K562 (cell line): ENCODE measurements at regions not wholly inside any gene's neighbourhood (a gene's known extent, or its start where the extent isn't known, plus 50 kb on each side); places are given as distances from the start of the nearest gene placed in this dataset.

Experiments used
- ATAC-seq: fragments of 200-7000 bp; cut with Tn5 transposase; 3 replicates; pipeline ENCODE4 v1.9.1; 2020; ENCODE audit warnings: moderate library complexity
- BruUV-seq: library from RNA; stranded (reverse); fragments of 400-500 nt; replicated peaks from 2 replicates; lab custom pipeline; 2021; lab: Mats Ljungman, UMichigan
- CTCF ChIA-PET: fragments of 300-600 bp; formaldehyde crosslinking; extraction: SDS; loops from one replicate; lab custom pipeline; 2021; ENCODE audit warnings: low intra/inter-chr PET ratio; lab: Yijun Ruan, JAX
- POLR2A ChIA-PET: fragments of 300-600, 350-650 bp; sonication (Branson Sonifier 250); formaldehyde crosslinking; extraction: SDS; loops from one replicate; lab custom pipeline; 2021; ENCODE audit warnings: antibody characterized with exemption, inconsistent platforms; lab: Yijun Ruan, JAX
- DNase-seq, 4 experiments: peaks; one replicate each; pipeline versions ENCODE4 v3.0.0 to v3.0.0-alpha.2; 2011 to 2018; ENCODE audit warnings: low spot score in 3 of 4, mixed read lengths in 3 of 4; ENCODE audit errors: extremely low read depth in 1 of 4
- FAIRE-seq: peaks from 2 replicates; lab custom pipeline; 2011; peaks lifted over from hg19 to GRCh38; lab: Jason Lieb, UNC
- H2AFZ ChIP-seq: 2 replicates; pipeline ENCODE4 v1.6.0; 2011; ENCODE audit warnings: low read depth, low read length, control low read depth, inconsistent platforms
- H3K27ac ChIP-seq: fragments of 200-600 bp; 3 replicates; pipeline ENCODE4 v1.8.0; 2011; ENCODE audit warnings: low read depth, mild to moderate bottlenecking, control low read depth, inconsistent platforms, low read length, moderate library complexity, mixed read lengths; ENCODE audit errors: extremely low read depth
- H3K27me3 ChIP-seq, 2 experiments: fragments of 300-600 bp in 1 of 2; 2 replicates in 1 of 2; 3 replicates in 1 of 2; pipeline versions ENCODE4 v1.6.0 to v1.8.0; 2011; ENCODE audit warnings: inconsistent platforms in 2 of 2, low read length in 2 of 2, mild to moderate bottlenecking in 1 of 2, mixed read lengths in 1 of 2, moderate library complexity in 1 of 2; ENCODE audit not compliant: control insufficient read depth in 2 of 2, insufficient read depth in 2 of 2
- H3K36me3 ChIP-seq: fragments of 300-600 bp; 3 replicates; pipeline ENCODE4 v1.8.0; 2011; ENCODE audit warnings: mild to moderate bottlenecking, low read length, inconsistent platforms; ENCODE audit not compliant: control insufficient read depth, insufficient read depth
- H3K4me1 ChIP-seq, 2 experiments: fragments of 200-600 bp in 1 of 2; replicated peaks in 1 of 2; 2 replicates in 1 of 2; 3 replicates in 1 of 2; pipeline versions ENCODE4 v1.5.1 to v1.8.0; 2011; ENCODE audit warnings: inconsistent platforms in 2 of 2, low read length in 2 of 2, mild to moderate bottlenecking in 1 of 2, mixed read lengths in 1 of 2, moderate library complexity in 1 of 2; ENCODE audit not compliant: control insufficient read depth in 2 of 2, insufficient read depth in 2 of 2
- H3K4me2 ChIP-seq: 2 replicates; pipeline ENCODE4 v1.6.1; 2011; ENCODE audit warnings: low read length, control low read depth, inconsistent platforms, mixed read lengths; ENCODE audit not compliant: insufficient read depth
- H3K4me3 ChIP-seq: fragments of 200-600 bp; sonication (generic), shearing (Covaris generic); 2 replicates; pipeline ENCODE4 v1.5.1; 2016; ENCODE audit warnings: control low read depth, inconsistent platforms
- H3K79me2 ChIP-seq: fragments of 200-600 bp; 3 replicates; pipeline ENCODE4 v1.8.0; 2011; ENCODE audit warnings: low read length, inconsistent platforms; ENCODE audit not compliant: control insufficient read depth, insufficient read depth
- H3K9ac ChIP-seq, 2 experiments: 2 replicates each; pipeline versions ENCODE4 v1.6.0 to v1.6.1; 2011; ENCODE audit warnings: low read depth in 2 of 2, low read length in 2 of 2, control low read depth in 1 of 2, inconsistent platforms in 1 of 2, mild to moderate bottlenecking in 1 of 2, mixed read lengths in 1 of 2; ENCODE audit not compliant: insufficient read depth in 1 of 2
- H3K9me1 ChIP-seq: one replicate; pipeline ENCODE4 v1.6.0; 2011; ENCODE audit warnings: inconsistent platforms, mild to moderate bottlenecking, low read length, moderate library complexity; ENCODE audit not compliant: control insufficient read depth, insufficient read depth
- H3K9me3 ChIP-seq: replicated peaks from 2 replicates; pipeline ENCODE4 v1.5.1; 2011; ENCODE audit warnings: low read depth, low read length, inconsistent platforms; ENCODE audit not compliant: control insufficient read depth, insufficient read depth
- H4K20me1 ChIP-seq: replicated peaks from 2 replicates; pipeline ENCODE4 v1.6.1; 2011; ENCODE audit warnings: low read length, inconsistent platforms, mixed read lengths; ENCODE audit not compliant: control insufficient read depth, insufficient read depth
- ADNP ChIP-seq: fragments of 200-800 bp; sonication (Bioruptor generic); IDR thresholded peaks from 2 replicates; pipeline ENCODE4 v1.6.1; 2016; ENCODE audit warnings: missing genetic modification characterization, missing compliant biosample characterization
- EP400 ChIP-seq: fragments of 450-650 bp; IDR thresholded peaks from 2 replicates; pipeline ENCODE4 v1.6.1; 2017; ENCODE audit warnings: antibody characterized with exemption, mild to moderate bottlenecking, moderate library complexity
- GATA2 ChIP-seq: sonication (generic); formaldehyde crosslinking; IDR thresholded peaks from 2 replicates; pipeline ENCODE4 v1.4.0; 2020; ENCODE audit warnings: mild to moderate bottlenecking, missing genetic modification reagents
- POLR3G ChIP-seq: IDR thresholded peaks from 2 replicates; pipeline ENCODE4 v1.6.1; 2011; ENCODE audit not compliant: insufficient read length, insufficient replicate concordance; ENCODE audit errors: extremely low read depth
- ZNF354B ChIP-seq: fragments of 250-450 bp; sonication (Bioruptor Pico); IDR thresholded peaks from 2 replicates; pipeline ENCODE4 v1.4.0; 2020
- ZNF707 ChIP-seq: fragments of 250-450 bp; sonication (Bioruptor Pico); conservative IDR thresholded peaks from 2 replicates; pipeline ENCODE4 v1.8.0; 2022; ENCODE audit warnings: inconsistent platforms, mild to moderate bottlenecking, moderate library complexity
- ZNF785 ChIP-seq: fragments of 250-450 bp; sonication (Bioruptor Pico); IDR thresholded peaks from 2 replicates; pipeline ENCODE4 v1.4.0; 2020; ENCODE audit warnings: mild to moderate bottlenecking
- ZNF830 ChIP-seq: fragments of 250-450 bp; sonication (Bioruptor Pico); IDR thresholded peaks from 2 replicates; pipeline ENCODE4 v1.5.0; 2021; ENCODE audit warnings: mild to moderate bottlenecking
- WGBS: fragments of 100-300 bp; shearing (Covaris generic); methylation state at CpG from one replicate; pipeline ENCODE4 v1.1.6; 2016; ENCODE audit warnings: low coverage, mixed read lengths; ENCODE audit not compliant: insufficient coverage; ENCODE audit errors: missing lambda C conversion rate; 5-methylcytosine and 5-hydroxymethylcytosine counted together
- in situ Hi-C: fragments of 300-500 bp; cut with MboI; formaldehyde crosslinking; loops from 4 replicates; pipeline ENCODE4 v1.15.0; 2018; ENCODE audit warnings: inconsistent platforms, mixed read lengths
- intact Hi-C: fragments of 100-400 bp; cut with micrococcal nuclease; formaldehyde crosslinking; loops from 2 replicates; pipeline ENCODE4 v1.14.2; 2022
- TF ChIP-seq, protein P1 (sequence below), 2 experiments: IDR thresholded peaks; 2 replicates each; pipeline ENCODE4 v1.6.1; 2011; ENCODE audit warnings: borderline replicate concordance in 1 of 2, control low read depth in 1 of 2, low read depth in 1 of 2, low read length in 1 of 2, mild to moderate bottlenecking in 1 of 2, mixed read lengths in 1 of 2, moderate library complexity in 1 of 2; ENCODE audit not compliant: insufficient read depth in 1 of 2, insufficient read length in 1 of 2, poor library complexity in 1 of 2, severe bottlenecking in 1 of 2; ENCODE audit errors: extremely low read depth in 1 of 2
- TF ChIP-seq, protein P2 (sequence below), 2 experiments: fragments of 450-650 bp; IDR thresholded peaks; 2 replicates each; pipeline ENCODE4 v1.6.1; 2016

DNA sequence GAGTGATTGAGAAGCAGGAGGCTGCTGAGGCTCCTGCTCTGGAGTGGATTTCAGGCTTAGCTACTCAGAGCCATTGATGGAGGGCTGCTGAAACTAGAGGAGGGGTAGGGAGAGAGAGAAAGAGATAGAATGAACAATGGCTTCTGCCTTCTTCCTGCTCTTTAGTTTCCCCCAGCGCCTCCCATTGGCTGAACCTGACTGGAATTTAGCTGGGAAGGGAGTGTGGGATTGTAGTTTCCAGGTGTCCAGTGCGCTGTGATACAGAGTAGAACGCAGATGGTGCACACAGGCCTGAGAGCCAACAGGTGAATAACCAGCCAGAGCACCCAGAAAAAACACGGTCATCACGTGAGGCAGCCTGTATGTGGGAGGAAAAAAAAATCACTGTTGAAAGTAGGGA lies 140.1 kb downstream of the IL20RB start:
- intact Hi-C loops (no loop called here), in situ Hi-C loops (no loop called here)
- 4% methylated on average over 5 of the region's 5 CpGs for WGBS
- no peaks in the 10 kb centered on the region for H3K4me1 ChIP-seq
- DNase-seq, result no peak
- no peak for ATAC-seq
- no peaks in the 10 kb centered on the region for H4K20me1 ChIP-seq
- H3K27ac ChIP-seq, result no peak overlapping the region
- FAIRE-seq, result no peak
- no peak overlapping the region for H2AFZ ChIP-seq
- ChIA-PET CTCF (no interaction called here), POLR2A (no interaction called here)
- H3K27me3 ChIP-seq, result no peaks in the 10 kb centered on the region
- no TSS peak for BruUV-seq
- no peaks in the 10 kb centered on the region for H3K9me1 ChIP-seq
- no peak overlapping the region for H3K9ac ChIP-seq
- no peaks in the 10 kb centered on the region for H3K79me2 ChIP-seq
- H3K4me3 ChIP-seq, result no peak overlapping the region
- TF ChIP-seq, protein P1, sequence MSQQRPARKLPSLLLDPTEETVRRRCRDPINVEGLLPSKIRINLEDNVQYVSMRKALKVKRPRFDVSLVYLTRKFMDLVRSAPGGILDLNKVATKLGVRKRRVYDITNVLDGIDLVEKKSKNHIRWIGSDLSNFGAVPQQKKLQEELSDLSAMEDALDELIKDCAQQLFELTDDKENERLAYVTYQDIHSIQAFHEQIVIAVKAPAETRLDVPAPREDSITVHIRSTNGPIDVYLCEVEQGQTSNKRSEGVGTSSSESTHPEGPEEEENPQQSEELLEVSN (IDR thresholded peaks at IDR 0.05; ENCODE audit: borderline replicate concordance in 1 of 2, extremely low read depth in 1 of 2, insufficient read depth in 1 of 2, insufficient read length in 1 of 2, low read depth in 1 of 2, low read length in 1 of 2, poor library complexity in 1 of 2, severe bottlenecking in 1 of 2), result no peak
- TF ChIP-seq GATA2 (CRISPR knock-in tag), result no peak
- no peak for TF ChIP-seq ZNF354B
- no peak for TF ChIP-seq POLR3G
- TF ChIP-seq EP400, result no peak
- TF ChIP-seq ZNF785 (CRISPR knock-in tag), result no peak
- TF ChIP-seq ZNF707 (CRISPR knock-in tag), result no peak
- TF ChIP-seq ADNP, result no peak
- TF ChIP-seq ZNF830, result no peak
- TF ChIP-seq, protein P2, sequence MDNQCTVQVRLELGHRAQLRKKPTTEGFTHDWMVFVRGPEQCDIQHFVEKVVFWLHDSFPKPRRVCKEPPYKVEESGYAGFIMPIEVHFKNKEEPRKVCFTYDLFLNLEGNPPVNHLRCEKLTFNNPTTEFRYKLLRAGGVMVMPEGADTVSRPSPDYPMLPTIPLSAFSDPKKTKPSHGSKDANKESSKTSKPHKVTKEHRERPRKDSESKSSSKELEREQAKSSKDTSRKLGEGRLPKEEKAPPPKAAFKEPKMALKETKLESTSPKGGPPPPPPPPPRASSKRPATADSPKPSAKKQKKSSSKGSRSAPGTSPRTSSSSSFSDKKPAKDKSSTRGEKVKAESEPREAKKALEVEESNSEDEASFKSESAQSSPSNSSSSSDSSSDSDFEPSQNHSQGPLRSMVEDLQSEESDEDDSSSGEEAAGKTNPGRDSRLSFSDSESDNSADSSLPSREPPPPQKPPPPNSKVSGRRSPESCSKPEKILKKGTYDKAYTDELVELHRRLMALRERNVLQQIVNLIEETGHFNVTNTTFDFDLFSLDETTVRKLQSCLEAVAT (IDR thresholded peaks at IDR 0.05), result no peak
- no peaks in the 10 kb centered on the region for H3K36me3 ChIP-seq
- no peak overlapping the region for H3K4me2 ChIP-seq
- H3K9me3 ChIP-seq, result no peaks in the 10 kb centered on the region
